ENCODE measurements at regions not wholly inside any gene's neighbourhood (a gene's known extent, or its start where the extent isn't known, plus 50 kb on each side); places are given as distances from the start of the nearest gene placed in this dataset.

DNA sequence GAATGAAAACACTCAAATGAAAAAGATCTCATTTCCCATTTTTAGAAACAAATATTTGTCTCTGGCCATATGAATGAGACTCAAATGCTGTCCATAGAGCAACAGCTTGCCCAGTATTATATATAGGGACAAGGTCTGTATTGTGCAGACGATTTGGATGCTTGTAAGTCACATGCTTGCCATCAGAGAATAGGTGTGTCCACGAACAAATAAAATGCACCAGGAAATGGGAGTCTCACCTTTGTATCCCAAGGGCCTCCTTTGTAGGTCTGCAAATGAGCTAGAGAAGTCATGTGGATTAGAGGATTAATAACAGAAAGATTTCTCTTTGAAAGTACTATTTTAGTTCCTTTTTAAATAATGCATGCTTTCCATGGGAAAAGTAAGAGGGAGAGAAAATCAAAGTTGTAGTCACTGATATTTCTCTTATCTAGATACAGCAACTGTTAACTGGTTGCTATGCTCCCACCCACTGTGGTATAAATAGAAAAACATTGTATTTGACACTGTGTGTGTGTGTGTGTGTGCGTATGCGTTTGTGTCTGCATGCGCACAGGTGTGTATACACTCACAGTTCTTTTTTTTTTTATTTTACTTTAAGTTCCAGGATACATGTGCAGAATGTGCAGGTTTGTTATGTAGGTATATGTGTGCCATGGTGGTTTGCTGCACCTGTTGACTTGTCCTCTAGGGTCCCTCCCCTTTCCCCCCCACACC is 383.4 kb upstream of the ARRDC4 start:
- TF ChIP-seq, protein P1, sequence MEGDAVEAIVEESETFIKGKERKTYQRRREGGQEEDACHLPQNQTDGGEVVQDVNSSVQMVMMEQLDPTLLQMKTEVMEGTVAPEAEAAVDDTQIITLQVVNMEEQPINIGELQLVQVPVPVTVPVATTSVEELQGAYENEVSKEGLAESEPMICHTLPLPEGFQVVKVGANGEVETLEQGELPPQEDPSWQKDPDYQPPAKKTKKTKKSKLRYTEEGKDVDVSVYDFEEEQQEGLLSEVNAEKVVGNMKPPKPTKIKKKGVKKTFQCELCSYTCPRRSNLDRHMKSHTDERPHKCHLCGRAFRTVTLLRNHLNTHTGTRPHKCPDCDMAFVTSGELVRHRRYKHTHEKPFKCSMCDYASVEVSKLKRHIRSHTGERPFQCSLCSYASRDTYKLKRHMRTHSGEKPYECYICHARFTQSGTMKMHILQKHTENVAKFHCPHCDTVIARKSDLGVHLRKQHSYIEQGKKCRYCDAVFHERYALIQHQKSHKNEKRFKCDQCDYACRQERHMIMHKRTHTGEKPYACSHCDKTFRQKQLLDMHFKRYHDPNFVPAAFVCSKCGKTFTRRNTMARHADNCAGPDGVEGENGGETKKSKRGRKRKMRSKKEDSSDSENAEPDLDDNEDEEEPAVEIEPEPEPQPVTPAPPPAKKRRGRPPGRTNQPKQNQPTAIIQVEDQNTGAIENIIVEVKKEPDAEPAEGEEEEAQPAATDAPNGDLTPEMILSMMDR (IDR thresholded peaks at IDR 0.05 in 4 of 5, conservative IDR thresholded peaks at IDR 0.05 in 1 of 5), result no peak
- no peak for TF ChIP-seq POLR2A (IDR thresholded peaks at IDR 0.05)

Measured in gastrocnemius medialis (tissue), 4 donors.